Heart right ventricle (tissue), 16 donors: ENCODE measurements at regions not wholly inside any gene's neighbourhood (a gene's known extent, or its start where the extent isn't known, plus 50 kb on each side); places are given as distances from the start of the nearest gene placed in this dataset.

Experiments
- ATAC-seq, 8 donors: fragments of 200-7000 bp; cut with Tn5 transposase; one replicate each; pipeline ENCODE4 v1.9.1; 2020; ENCODE audit warnings: mild to moderate bottlenecking in 8 of 8, moderate library complexity in 8 of 8, moderate number of reproducible peaks in 1 of 8
- DNase-seq, 2 donors: peaks; one replicate each; pipeline ENCODE4 v3.0.0-alpha.2; 2020
- H3K27ac ChIP-seq, 10 donors: fragments of 200-600 bp; sonication (generic) in 2 of 10; one replicate each; pipeline versions ENCODE4 v1.5.0 to v1.8.0; 2020 to 2022; ENCODE audit warnings: mild to moderate bottlenecking in 3 of 10
- H3K27me3 ChIP-seq, 7 donors: fragments of 200-600 bp; one replicate each; pipeline ENCODE4 v1.8.0; 2021 to 2022; ENCODE audit warnings: mild to moderate bottlenecking in 2 of 7
- H3K36me3 ChIP-seq, 9 donors: fragments of 200-600 bp; sonication (generic) in 1 of 9; one replicate each; pipeline versions ENCODE4 v1.5.0 to v1.8.0; 2020 to 2022; ENCODE audit warnings: mild to moderate bottlenecking in 2 of 9
- H3K4me1 ChIP-seq, 9 donors: fragments of 200-600 bp; sonication (generic) in 1 of 9; one replicate each; pipeline versions ENCODE4 v1.5.0 to v1.8.0; 2020 to 2022; ENCODE audit warnings: mild to moderate bottlenecking in 4 of 9
- H3K4me3 ChIP-seq, 10 donors: fragments of 200-600 bp; sonication (generic) in 2 of 10; one replicate each; pipeline versions ENCODE4 v1.5.0 to v1.8.0; 2020 to 2022; ENCODE audit warnings: mild to moderate bottlenecking in 7 of 10, moderate library complexity in 2 of 10
- H3K9me3 ChIP-seq, 11 donors: fragments of 200-600 bp in 10 of 11; sonication (generic) in 2 of 11; one replicate each; pipeline versions ENCODE4 v1.5.0 to v1.8.0; 2013 to 2022; ENCODE audit warnings: mild to moderate bottlenecking in 2 of 11, control low read depth in 1 of 11, moderate library complexity in 1 of 11
- CTCF ChIP-seq, 9 donors: fragments of 200-600 bp; sonication (generic) in 2 of 9; IDR thresholded peaks; one replicate each; pipeline versions ENCODE4 v1.5.0 to v1.8.0; 2021 to 2022; ENCODE audit warnings: antibody characterized with exemption in 9 of 9, mild to moderate bottlenecking in 5 of 9, moderate library complexity in 1 of 9
- WGBS, 2 donors: extraction: QIAGEN DNeasy Blood & Tissue Kit; methylation state at CpG; one replicate each; pipeline ENCODE4 v1.1.7; 2013; ENCODE audit warnings: inconsistent platforms in 1 of 2; 5-methylcytosine and 5-hydroxymethylcytosine counted together
- intact Hi-C, 10 donors: fragments of 100-400 bp; cut with DNase I; formaldehyde crosslinking; loops; one replicate each; pipeline versions ENCODE4 v1.11.1 to v1.14.2; 2022
- donor health status: Arrhythmogenic right ventricular cardiomyopathy.
- donor health status: ischemic (EF 13 %, LVEDD 7.1; RV severe dilation, severe dysfunction).
- donor health status: healthy with polysubstance abuse.
- donor health status: DM: no; HTN: yes; CAD: no.
- donor health status: DM: no; HTN: no; CAD: no.
- donor health status: ischemic (EF 25% LVEDD 6.9; RV normal size, moderate dysfunction).
- donor health status: ischemic (EF 25% LVEDD 5.7; RV mildly dilated, moderate dysfunction).
- donor health status: healthy.
- donor health status: DM: yes; HTN: yes; CAD: no.
- donor health status: Ischemic cardiomyopathy.
- donor health status: ischemic (EF 35%, LVEDD 5.7; RV mildly dilated, moderate dysfunction).
- donor health status: nonischemic (EF 11% LVEDD 7.7; RV severe dilation, severe dysfunction).
- donor health status: DM: yes; HTN: yes; CAD: no.
- donor health status: PGD.
- donor health status: ischemic (EF 29% LVEDD 5.4; RV normal size, mild dysfunction).
- donor health status: nonischemic (EF 23%, LVEDD 6.1; RV moderate dilation, normal function).

DNA sequence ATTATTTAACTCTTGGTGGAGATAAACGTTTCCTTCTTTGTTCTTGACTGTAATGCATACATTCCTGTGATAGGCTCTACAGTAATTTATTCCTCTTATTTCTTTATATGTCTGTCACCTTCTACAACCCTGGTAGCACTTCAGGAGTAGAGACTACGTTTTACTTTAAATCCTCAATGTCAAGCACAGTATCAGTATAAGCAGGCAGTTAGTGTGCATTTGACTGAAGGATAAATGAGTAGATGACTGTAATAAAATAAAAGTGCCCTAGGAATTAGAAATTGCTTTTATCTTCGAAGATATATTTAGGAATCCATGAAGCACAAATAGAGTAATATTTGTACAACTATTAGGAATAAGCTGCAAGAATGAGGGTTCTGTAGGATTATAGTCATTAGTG is 599.6 kb upstream of the PRMT6 start:
- intact Hi-C loops = no loop called here
- Histone ChIP-seq H3K9me3 (peaks cover 0 to 4% (median 0%) of the 10 kb centered on the region in 11 donors), H3K36me3 (no peaks in the 10 kb centered on the region), H3K4me1 (no peaks in the 10 kb centered on the region), H3K27ac (no peak overlapping the region), H3K27me3 (no peaks in the 10 kb centered on the region), H3K4me3 (no peak overlapping the region)
- DNase-seq (no peak), ATAC-seq (no peak)
- no peak for TF ChIP-seq CTCF (IDR thresholded peaks at IDR 0.05)
- 55 to 66% methylated on average over 3 of the region's 3 CpGs for WGBS, 2 donors

DNA sequence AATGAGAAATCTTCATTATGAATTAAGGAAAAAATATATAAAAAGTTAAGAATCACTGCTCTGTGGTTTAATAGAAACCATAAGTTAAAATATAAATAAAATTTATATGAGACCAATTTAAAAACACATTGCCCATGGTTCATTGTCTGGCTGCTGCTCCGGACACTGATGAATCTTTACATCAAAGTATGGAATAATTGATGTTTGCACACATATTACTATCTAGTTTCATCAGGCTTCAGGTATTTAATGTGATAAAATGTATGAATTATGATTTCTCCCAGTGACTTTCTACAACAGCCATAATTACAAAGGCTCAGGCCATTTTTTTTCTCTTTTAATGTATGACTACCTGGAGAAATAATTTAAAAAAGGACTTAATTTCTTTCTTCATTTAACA is 599.1 kb upstream of the PRMT6 start:
- TF ChIP-seq CTCF (IDR thresholded peaks at IDR 0.05) = no peak
- no peaks in the 10 kb centered on the region for H3K4me1 ChIP-seq
- peaks cover 0 to 4% (median 0%) of the 10 kb centered on the region in 11 donors for H3K9me3 ChIP-seq
- no peak overlapping the region for H3K27ac ChIP-seq
- intact Hi-C loops = no loop called here
- ATAC-seq = no peak
- H3K4me3 ChIP-seq = no peak overlapping the region
- DNase-seq = no peak
- 82 to 88% methylated on average over 1 of the region's 1 CpG for WGBS, 2 donors
- H3K36me3 ChIP-seq = no peaks in the 10 kb centered on the region
- no peaks in the 10 kb centered on the region for H3K27me3 ChIP-seq

DNA sequence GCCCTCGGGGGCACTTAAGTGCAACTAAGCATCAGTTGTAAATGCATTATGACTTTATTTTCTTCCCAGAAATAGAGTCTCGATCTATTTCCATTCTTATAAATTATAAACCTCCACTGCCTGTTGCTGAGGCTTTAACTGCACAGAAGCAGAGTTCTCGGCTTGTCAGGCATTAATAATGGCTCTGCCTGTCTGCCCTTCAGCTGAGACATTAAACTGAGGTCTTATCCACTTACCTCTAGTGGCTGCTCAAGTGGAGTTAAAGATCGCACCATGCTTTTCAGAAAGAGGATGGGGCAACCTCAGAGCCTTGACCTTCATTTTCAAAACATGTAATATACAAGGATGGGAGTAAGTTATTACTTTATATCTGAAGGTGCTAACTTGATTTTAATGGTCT is 597.6 kb upstream of the PRMT6 start:
- ATAC-seq (no peak), DNase-seq (no peak)
- H3K4me3 ChIP-seq = no peak overlapping the region
- no peaks in the 10 kb centered on the region for H3K27me3 ChIP-seq
- H3K4me1 ChIP-seq = no peaks in the 10 kb centered on the region
- intact Hi-C loops = no loop called here
- WGBS, 2 donors = 52 to 59% methylated on average over 4 of the region's 4 CpGs
- H3K36me3 ChIP-seq = no peaks in the 10 kb centered on the region
- H3K27ac ChIP-seq = no peak overlapping the region
- peaks cover 0 to 4% (median 0%) of the 10 kb centered on the region in 11 donors for H3K9me3 ChIP-seq
- no peak for TF ChIP-seq CTCF (IDR thresholded peaks at IDR 0.05)

GRCh38 chr1:106459418-106459817 is 597.1 kb upstream of the PRMT6 start:
- Histone ChIP-seq H3K27me3 (no peaks in the 10 kb centered on the region), H3K27ac (no peak overlapping the region), H3K4me1 (no peaks in the 10 kb centered on the region), H3K36me3 (no peaks in the 10 kb centered on the region), H3K4me3 (no peak overlapping the region), H3K9me3 (peaks cover 0 to 4% (median 0%) of the 10 kb centered on the region in 11 donors)
- DNase-seq (no peak), ATAC-seq (no peak)
- 82 to 85% methylated on average over 2 of the region's 2 CpGs for WGBS, 2 donors
- no peak for TF ChIP-seq CTCF (IDR thresholded peaks at IDR 0.05)
- intact Hi-C loops = no loop called here

DNA sequence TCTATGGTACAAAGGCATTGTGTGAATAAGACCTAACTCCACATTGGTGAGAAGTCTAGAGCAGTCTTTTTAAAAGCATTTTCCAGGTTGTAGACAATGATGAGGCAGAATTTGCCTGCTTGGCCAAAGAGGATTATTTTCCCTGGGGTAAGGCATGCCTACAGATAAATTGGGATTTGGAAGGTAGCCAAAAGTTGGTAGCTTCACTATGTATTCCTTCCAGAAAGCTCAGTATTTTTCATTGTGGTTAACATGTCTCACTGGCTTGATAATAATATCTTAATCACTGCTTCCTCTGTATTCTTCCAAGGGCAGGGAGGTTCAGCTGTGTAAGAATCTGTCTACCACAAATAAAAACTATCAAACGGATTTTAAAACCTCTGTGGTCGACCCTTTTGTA is 590.8 kb upstream of the PRMT6 start:
- peaks cover 0 to 43% (median 18%) of the 10 kb centered on the region in 11 donors for H3K9me3 ChIP-seq
- H3K27me3 ChIP-seq = no peaks in the 10 kb centered on the region
- ATAC-seq (no peak), DNase-seq (no peak)
- H3K4me1 ChIP-seq = no peaks in the 10 kb centered on the region
- intact Hi-C loops = no loop called here
- TF ChIP-seq CTCF (IDR thresholded peaks at IDR 0.05) = no peak
- H3K4me3 ChIP-seq = no peak overlapping the region
- 34 to 49% methylated on average over 2 of the region's 2 CpGs for WGBS, 2 donors
- H3K27ac ChIP-seq = no peak overlapping the region
- H3K36me3 ChIP-seq = no peaks in the 10 kb centered on the region
